ENCODE measurements at regions not wholly inside any gene's neighbourhood (a gene's known extent, or its start where the extent isn't known, plus 50 kb on each side); places are given as distances from the start of the nearest gene placed in this dataset.

DNA sequence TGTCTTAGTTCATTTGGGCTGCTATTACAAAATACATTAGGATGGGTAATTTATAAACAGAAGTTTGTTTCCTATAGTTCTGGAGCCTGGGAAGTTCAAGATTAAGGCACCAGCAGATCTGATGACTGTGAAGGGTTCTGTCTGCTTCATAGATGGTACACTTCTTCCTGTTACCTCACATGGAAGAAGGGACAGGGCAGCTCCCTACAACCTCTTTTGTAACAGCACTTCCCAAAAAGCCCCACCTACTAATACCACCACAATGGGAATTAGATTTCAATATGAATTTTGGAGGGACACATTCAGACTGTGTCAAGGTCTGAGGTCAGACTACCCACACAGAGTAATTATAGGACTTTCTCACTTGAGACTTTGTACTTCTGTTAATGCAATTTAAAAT lies 260.3 kb downstream of the ARHGAP12 start:
- TF ChIP-seq, protein P1, sequence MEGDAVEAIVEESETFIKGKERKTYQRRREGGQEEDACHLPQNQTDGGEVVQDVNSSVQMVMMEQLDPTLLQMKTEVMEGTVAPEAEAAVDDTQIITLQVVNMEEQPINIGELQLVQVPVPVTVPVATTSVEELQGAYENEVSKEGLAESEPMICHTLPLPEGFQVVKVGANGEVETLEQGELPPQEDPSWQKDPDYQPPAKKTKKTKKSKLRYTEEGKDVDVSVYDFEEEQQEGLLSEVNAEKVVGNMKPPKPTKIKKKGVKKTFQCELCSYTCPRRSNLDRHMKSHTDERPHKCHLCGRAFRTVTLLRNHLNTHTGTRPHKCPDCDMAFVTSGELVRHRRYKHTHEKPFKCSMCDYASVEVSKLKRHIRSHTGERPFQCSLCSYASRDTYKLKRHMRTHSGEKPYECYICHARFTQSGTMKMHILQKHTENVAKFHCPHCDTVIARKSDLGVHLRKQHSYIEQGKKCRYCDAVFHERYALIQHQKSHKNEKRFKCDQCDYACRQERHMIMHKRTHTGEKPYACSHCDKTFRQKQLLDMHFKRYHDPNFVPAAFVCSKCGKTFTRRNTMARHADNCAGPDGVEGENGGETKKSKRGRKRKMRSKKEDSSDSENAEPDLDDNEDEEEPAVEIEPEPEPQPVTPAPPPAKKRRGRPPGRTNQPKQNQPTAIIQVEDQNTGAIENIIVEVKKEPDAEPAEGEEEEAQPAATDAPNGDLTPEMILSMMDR (IDR thresholded peaks at IDR 0.05), result no peak
- TF ChIP-seq SIN3A (IDR thresholded peaks at IDR 0.05; ENCODE audit: borderline replicate concordance, insufficient read depth, low read depth, low read length) (no peak), POLR2AphosphoS5 (IDR thresholded peaks at IDR 0.05; ENCODE audit: low read depth, low read length) (no peak)
- TF ChIP-seq, protein P2, sequence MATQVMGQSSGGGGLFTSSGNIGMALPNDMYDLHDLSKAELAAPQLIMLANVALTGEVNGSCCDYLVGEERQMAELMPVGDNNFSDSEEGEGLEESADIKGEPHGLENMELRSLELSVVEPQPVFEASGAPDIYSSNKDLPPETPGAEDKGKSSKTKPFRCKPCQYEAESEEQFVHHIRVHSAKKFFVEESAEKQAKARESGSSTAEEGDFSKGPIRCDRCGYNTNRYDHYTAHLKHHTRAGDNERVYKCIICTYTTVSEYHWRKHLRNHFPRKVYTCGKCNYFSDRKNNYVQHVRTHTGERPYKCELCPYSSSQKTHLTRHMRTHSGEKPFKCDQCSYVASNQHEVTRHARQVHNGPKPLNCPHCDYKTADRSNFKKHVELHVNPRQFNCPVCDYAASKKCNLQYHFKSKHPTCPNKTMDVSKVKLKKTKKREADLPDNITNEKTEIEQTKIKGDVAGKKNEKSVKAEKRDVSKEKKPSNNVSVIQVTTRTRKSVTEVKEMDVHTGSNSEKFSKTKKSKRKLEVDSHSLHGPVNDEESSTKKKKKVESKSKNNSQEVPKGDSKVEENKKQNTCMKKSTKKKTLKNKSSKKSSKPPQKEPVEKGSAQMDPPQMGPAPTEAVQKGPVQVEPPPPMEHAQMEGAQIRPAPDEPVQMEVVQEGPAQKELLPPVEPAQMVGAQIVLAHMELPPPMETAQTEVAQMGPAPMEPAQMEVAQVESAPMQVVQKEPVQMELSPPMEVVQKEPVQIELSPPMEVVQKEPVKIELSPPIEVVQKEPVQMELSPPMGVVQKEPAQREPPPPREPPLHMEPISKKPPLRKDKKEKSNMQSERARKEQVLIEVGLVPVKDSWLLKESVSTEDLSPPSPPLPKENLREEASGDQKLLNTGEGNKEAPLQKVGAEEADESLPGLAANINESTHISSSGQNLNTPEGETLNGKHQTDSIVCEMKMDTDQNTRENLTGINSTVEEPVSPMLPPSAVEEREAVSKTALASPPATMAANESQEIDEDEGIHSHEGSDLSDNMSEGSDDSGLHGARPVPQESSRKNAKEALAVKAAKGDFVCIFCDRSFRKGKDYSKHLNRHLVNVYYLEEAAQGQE (IDR thresholded peaks at IDR 0.05; ENCODE audit: insufficient read depth in 1 of 2, low read depth in 2 of 2, low read length in 1 of 2), result no peak
